Fibroblast of upper back skin (primary cell): ENCODE measurements at regions not wholly inside any gene's neighbourhood (a gene's known extent, or its start where the extent isn't known, plus 50 kb on each side); places are given as distances from the start of the nearest gene placed in this dataset.
A peak's percentile ranks its signal among the peaks of the same experiment; 100 is the strongest.

ENCODE experiments used
- DNase-seq: peaks from one replicate; pipeline ENCODE4 v3.0.0-alpha.2; 2013

GRCh38 chr6:112806163-112806865 lies 459.2 kb downstream of the RFPL4B start:
- DNase-seq, result peak; percentile 50

DNA sequence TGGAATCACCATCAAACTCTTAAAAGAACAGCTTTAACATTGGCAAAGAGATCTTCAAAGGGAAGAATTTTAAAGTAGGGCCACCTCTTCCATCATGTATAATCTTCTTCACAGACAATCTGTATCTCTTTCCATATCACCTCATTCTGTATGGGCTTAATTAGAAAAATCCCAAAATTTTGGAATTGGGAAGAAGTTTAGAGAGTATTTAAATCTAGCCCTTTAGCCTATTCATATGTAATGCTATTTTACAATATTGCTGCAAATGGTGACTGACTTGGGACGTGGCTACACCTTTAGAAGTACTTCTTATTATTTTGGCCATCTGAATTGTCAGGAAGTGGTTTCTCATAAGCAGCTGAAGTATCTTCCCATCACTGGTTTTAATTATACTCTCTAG lies 474.3 kb downstream of the RFPL4B start:
- DNase-seq, result peak; percentile 28

DNA sequence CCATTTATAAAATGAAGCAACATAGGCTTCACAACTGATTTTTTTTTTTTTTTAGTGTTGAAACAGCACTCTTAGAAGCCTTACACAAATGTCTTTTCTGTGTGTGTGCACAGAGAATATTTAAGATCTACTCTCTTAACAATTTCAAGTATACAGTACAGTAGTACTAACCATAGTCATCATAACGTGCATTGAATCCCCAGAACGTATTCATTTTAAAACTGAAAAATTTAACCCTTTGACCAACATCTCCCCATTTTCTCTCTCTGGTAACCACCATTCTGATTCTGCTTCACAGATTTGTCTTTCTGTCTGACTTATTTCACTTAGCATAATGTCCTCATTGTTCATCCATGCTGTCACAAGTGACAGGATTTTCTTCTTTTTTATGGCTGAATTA lies 475.6 kb downstream of the RFPL4B start:
- DNase-seq, result no peak

- no peak for DNase-seq
These were observed 480.7 kb downstream of the RFPL4B start for GRCh38 chr6:112827793-112828192.

DNA sequence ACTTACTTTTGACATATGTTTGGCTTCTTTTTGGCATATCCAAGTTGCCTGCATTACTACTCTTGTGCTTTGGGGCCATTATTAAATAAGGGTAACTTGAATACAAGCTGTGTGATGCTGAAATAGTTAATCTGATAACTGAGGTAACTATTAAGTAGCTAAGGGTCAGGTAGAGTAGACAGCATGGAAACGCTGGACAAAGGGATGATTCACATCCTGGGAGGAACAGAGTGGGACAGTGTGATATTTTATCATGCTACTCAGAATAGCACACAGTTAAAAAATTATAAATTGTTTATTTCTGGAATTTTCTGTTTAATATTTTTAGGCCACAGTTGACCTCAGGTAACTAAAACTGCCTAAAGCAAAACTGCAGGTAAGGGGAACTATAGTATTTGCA lies 483.9 kb downstream of the RFPL4B start:
- no peak for DNase-seq

DNA sequence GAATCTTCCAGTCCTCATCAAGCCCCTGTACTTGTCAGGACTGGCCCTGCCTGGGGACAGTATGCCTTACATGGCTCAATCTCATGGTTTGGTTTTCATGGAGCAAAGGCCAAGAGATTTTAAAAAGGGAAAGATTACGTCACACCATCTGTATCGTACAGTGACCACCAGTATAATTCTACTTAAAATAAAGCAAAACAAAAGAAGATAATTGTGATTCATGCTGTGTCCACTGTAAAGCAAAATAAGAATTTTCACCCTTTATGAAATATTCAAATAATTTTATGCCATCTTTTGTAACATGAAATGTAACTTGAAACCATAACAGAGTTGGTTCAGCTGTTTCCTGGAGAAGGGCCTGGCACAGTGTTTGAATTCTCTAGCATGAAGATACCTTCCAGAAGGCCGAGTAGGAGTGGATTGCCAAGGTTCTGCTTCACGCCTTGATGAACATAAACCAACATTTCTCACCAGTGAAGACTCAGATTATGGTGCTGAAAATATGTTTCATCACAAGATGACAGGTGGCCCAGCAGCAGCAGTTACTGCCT lies 486.5 kb downstream of the RFPL4B start:
- DNase-seq, result no peak

DNA sequence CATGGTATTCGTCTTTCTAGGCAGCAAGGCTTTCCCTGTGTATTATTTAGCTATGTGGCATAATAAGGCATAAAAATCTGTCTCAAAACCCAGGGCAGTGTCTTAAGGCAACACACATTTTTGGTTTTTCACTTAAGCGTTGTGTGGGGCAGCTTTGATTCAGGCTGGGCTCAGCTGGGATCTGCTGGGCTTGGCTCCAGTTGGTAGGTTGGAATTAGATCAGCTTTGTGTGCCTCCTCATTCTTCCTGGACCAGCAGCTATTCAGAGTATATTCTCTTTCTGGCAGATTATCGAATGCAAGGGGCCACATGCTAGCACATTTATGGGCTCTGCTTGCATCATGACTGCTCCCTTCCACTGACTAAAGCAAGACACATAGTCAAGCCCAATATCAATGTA lies 487.9 kb downstream of the RFPL4B start:
- DNase-seq, result no peak

GRCh38 chr6:112839525-112839961 lies 492.4 kb downstream of the RFPL4B start:
- DNase-seq, result peak; percentile 72

DNA sequence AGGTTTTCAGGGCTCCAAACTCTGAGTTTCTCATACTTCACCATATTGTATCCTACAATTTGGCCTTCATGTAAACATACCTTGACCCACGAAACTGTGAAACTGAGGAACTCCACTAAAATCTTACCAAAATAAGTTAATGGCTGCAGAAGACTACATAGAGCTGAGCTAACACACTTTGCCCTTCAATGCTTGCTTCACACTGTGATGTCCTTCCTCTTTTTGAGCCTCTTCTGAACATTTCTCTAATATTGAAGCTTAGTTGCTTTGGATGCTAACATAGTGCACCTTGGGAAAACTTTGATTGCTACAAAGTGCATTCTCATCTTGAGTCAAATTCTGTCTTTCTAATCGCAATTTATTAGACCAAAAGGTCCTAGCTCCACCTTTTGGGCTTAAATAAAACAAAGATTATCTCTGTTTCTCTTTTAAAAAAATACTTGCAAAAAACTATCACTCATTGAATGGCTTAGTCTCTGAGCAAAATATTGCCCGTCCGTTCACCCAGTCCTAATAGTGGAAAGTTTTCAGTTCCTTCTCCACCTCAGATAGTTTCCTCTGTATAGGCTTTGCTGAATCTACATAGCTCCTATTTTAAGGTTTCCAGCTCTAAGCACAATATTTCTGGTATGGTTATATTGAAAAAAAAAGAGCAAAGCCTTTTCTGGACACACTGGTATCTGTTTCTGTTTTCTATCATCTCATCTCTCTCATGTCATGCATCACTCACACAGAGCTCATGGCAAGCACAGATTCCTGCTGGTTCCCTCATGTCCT lies 494.6 kb downstream of the RFPL4B start:
- DNase-seq, result no peak

DNA sequence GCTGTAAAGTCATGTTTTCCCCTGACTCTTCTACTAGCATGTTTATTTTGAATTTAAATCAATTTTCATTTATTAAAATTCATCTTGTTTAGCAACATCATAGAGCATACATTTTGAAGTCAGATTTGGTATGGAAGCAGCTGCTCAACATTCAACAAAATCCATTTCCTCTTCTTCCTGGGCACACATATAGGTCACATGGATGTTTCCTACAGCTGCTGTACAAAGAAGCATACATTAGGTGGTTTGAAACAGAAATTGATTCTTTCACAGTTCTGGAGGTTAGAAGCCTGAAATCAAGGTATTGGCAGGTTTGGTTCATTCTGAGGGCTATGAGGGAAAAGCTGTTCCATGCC lies 495.2 kb downstream of the RFPL4B start:
- no peak for DNase-seq

DNA sequence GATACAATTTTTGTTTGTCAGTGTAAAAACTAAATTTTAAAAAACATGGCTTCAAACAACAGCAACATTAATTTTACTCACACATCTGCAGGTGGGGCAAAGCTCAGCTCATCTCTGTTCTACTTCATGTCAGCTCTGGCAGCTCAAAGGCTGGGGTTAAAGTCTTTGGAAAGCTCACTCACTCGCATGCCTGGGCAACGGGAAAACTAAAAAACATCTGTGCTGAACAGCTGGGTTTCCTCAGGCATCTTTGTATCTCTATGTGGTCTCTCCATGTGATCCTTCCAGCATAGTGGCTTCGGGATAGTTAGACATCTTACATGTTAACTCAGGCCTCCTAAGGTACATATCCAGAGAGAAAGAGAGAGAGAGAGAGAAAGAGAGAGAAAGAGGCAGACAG lies 499.6 kb downstream of the RFPL4B start:
- peak; percentile 21 for DNase-seq

- DNase-seq, result peak; percentile 13
These were observed 504.0 kb downstream of the RFPL4B start for GRCh38 chr6:112851146-112851545.

GRCh38 chr6:112853162-112853561 lies 506.0 kb downstream of the RFPL4B start:
- no peak for DNase-seq

DNA sequence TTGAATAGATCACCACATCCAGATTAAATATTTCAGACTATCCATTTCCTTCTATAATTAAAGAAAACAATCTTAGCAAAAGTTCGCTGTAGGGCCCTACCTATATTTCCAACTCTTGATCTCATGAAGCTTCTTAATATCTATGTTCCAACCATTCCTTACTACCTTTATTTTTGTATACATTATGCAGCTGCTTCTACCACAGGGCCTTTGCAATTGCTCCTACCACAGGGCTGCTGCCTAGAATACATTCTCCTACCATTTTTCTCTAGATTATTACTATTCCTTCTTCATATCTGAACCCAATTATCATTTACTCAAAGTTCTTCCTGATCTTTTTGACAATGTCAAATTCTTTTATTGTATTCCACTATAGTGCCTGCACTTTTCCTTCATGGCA lies 516.6 kb downstream of the RFPL4B start:
- DNase-seq, result no peak

DNA sequence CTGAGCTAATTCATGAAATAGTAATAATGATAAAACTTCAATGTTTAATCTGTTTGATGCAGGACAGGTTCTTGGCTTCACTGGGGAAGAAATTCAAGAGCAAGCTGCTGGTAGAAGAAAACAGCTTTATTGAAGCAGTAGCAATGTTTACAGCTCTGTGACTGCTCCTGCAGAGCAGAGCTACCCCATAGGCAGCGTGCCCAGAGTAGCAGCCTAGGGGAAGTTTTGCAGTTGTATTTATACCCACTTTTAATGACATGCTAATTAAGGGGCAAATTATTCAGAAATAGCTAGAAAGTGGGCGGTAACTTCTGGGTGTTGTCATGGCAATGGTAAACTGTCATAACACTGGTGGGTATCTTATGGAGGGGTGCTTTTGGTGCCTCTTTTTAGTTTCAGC lies 518.0 kb downstream of the RFPL4B start:
- DNase-seq, result no peak

DNA sequence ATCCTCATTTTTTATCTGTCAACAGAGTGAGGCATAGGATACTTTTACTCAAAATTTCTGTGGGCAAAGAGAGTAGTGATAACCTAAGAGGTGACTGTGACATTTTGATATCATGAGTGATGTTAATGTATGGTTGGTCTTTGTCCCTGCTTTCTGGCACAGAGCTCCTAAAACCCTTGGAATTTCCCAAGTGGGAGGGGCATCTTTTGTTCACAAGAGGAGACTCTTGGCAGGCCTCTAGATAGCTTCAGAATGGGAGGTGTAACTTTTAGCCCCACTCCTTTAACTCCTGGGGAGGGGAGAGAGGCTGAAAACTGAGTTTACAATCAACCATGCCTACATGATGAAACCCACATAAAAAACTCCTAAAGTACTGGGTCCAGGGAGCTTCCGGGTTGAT lies 527.8 kb downstream of the RFPL4B start:
- no peak for DNase-seq

DNA sequence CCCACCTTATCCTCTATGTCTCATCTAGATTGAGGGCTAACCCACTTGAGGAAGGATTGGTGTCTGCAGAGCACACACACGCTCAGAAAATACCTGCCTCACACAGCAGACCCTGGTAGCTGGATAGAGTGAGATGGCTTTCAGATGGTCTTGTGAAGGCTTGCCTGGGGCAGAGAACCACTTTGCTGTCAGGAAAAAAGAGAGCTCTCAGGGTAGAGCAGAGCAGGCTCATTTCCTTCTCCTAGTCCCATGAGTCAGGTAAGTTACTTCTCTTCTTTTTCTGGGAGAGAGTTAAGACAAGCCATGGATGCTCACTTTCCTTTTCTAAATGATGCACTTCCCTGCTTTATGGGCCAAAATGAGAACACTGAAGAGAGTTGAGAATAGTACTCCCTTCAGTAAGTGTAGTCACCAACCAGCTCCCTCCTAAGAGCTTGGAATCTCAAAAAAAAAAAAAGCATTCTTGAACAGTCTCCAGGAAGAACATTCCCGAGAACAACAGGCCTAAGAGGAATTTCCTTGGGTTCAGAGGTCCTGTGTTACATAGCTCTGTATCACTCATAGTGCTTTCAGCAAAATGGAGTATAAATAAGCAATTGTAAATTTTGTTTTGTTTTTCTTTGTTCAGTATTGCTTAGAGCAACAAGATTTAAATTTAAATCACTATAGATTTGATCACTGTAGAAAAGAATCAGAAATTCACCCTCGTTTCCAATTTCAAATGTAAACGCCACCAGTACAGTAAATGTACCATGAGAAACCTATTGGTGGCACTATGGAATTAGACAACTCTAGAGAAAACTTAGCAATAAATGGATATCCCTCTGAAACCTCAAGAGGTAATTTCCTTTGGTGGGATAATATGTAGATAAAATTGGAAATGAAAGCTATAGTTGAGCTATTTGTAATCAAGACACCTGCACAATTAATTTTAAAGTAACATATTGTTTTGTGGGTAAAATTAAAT lies 530.3 kb downstream of the RFPL4B start:
- DNase-seq, result peak; percentile 97

DNA sequence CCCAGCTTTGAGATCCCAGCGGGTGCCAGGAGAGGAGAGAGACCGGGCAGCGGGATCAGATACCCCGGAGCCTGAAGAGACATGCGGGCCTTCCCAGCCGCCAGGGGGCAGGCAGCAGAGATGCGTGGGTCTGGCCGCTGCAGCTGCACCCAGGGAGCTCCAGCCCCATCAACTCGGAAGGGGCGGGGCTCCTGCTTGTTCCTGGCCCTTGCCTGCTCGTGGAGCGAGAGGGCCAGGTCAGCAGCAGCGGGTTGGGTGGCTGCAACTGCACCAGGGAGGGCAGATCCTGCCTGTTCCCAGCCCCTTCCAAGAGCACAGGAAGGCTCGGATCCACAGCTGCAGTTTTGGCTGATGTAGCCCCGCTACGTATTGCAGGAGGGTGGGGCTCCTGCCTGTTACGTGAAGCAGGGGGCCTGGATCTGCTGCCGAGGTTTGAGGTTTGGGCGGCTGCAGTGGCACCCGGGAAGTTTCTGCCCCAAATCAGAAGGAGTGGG lies 532.8 kb downstream of the RFPL4B start:
- DNase-seq, result peak; percentile 31

GRCh38 chr6:112881027-112881426 lies 533.9 kb downstream of the RFPL4B start:
- DNase-seq, result peak; percentile 85

DNA sequence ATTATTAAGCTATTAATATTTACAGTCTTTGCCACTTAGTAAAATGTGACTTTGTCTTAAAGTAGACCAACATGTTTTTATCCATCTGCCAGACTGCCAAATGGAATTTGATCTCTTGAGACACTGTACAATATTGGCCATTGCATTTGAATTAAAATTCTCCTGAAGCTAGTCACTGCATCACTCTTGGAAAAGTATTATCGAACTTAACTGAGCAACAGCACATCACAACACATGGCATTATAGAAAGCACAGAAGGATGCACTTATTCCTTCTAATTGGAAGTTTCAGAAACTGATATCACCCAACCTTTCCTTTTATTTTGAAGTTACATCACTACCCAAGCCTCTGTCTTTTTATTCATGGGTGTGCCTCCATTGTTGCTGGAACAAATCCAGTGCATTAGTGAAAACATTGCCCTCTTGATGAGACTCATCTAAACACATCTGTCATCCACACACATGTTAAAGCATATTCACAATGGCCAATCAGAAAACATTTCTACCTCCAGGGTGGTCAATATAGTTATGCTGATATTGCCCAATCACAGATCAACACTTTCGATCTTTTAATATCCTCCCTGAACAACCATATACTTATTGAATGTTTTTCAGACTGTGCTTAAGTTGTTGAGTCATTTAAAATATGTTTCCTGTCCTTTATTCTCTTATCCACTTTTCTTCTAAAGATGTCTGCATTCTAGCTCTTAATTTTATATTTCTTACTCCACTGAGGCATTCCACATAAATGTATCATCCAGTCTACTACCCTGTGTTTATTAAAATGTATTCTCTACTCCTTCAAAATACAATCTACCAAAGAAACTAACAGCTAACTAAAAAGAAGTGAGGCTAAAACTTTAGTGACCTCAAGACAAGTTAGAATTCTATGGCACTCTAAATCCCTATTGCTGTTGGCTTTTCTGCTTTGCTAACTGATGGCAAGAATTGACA lies 535.0 kb downstream of the RFPL4B start:
- peak; percentile 72 for DNase-seq

- peak; percentile 33 for DNase-seq
These were observed 536.0 kb downstream of the RFPL4B start for GRCh38 chr6:112883095-112883494.

DNA sequence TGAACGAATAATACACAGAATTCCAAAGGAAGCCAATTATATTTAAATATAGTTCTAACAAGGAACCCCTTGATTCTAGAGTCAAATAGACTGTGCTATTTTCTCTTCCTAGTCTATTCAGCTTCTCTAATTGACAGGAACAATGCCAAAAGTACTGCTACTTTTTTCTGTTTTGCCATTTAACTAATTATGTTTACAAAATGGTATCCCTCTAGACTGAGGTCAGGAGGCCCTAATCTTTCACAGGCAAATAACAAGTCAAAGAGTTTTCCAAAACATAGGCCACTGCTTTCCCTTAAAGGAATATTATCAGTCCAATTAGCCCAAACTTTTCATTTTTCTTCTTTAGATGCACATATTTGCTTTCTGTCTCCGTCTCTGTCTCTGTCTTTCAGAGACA lies 539.3 kb downstream of the RFPL4B start:
- DNase-seq, result no peak
